GM12864 (cell line): ENCODE measurements at regions not wholly inside any gene's neighbourhood (a gene's known extent, or its start where the extent isn't known, plus 50 kb on each side); places are given as distances from the start of the nearest gene placed in this dataset.

Experiments used
- DNase-seq: peaks from one replicate; pipeline ENCODE4 v3.0.0-alpha.2; 2011; ENCODE audit warnings: low read depth
- H3K4me3 ChIP-seq: 2 replicates; pipeline ENCODE4 v1.5.1; 2011; ENCODE audit warnings: mild to moderate bottlenecking, low read depth, low read length, control low read depth
- TF ChIP-seq, protein P1 (sequence below): IDR thresholded peaks from 2 replicates; pipeline ENCODE4 v1.5.1; 2011; ENCODE audit warnings: low read depth, mild to moderate bottlenecking, moderate library complexity, low read length, control low read depth, inconsistent platforms; ENCODE audit errors: missing control alignments

DNA sequence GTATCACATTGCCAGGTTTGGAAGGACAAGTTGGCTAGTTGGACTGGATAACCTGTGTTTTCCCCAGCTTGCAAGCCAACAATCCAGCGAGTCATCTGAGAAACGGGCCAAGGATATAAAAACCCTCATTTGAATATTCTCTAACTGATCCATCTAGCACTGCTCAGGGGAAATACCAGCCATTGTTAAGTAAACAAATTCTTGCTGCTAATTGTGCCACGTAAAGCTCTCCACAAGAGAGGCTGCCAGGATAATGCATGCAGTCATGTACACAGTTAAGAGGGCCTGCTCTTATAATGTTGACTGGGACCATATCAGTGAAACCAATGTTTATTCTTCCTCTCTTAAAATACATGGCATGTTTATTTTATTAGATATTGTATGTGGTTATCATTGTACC is 663.2 kb upstream of the SGCG start:
- TF ChIP-seq, protein P1, sequence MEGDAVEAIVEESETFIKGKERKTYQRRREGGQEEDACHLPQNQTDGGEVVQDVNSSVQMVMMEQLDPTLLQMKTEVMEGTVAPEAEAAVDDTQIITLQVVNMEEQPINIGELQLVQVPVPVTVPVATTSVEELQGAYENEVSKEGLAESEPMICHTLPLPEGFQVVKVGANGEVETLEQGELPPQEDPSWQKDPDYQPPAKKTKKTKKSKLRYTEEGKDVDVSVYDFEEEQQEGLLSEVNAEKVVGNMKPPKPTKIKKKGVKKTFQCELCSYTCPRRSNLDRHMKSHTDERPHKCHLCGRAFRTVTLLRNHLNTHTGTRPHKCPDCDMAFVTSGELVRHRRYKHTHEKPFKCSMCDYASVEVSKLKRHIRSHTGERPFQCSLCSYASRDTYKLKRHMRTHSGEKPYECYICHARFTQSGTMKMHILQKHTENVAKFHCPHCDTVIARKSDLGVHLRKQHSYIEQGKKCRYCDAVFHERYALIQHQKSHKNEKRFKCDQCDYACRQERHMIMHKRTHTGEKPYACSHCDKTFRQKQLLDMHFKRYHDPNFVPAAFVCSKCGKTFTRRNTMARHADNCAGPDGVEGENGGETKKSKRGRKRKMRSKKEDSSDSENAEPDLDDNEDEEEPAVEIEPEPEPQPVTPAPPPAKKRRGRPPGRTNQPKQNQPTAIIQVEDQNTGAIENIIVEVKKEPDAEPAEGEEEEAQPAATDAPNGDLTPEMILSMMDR, result no peak
- DNase-seq, result no peak
- no peak overlapping the region for H3K4me3 ChIP-seq

DNA sequence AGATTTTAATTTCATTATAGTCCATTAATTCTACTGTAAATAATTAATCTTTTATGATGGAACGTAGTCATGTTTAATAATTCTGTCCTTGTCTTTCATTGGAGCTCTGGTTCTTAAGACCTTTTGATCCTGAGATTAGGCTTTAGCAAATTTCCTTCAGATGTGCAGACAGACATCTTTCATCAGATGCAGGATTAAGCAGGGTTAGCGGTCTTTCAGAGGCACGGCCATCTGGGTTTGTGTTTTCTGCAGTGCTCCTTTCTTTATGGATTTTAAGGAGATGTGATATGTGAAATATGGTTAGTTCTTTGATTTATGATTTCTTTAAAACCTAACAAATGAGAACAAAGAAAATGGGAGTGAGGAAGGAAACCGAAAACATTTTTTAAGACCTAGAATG is 643.9 kb upstream of the SGCG start:
- TF ChIP-seq, protein P1, result no peak
- no peak overlapping the region for H3K4me3 ChIP-seq
- no peak for DNase-seq

DNA sequence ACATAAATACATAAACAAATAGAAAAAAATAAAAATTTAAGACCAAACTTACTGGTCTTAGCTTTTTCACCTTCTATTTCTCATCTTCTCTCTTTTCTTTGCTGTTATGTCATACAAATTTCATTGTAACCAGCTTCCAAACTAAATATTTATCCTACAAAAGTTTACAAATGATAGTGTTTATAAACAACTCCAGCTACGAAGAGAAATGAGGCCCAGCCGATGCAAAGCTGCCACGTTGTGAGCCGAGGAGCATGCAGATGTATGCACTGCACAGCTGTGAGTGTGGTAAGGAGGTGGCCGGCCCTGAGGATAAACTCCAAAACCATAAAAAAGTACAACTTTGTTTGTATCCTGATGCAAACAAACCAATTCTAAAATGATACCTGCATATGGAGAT is 642.4 kb upstream of the SGCG start:
- no peak for DNase-seq
- TF ChIP-seq, protein P1, result no peak
- H3K4me3 ChIP-seq, result no peak overlapping the region

DNA sequence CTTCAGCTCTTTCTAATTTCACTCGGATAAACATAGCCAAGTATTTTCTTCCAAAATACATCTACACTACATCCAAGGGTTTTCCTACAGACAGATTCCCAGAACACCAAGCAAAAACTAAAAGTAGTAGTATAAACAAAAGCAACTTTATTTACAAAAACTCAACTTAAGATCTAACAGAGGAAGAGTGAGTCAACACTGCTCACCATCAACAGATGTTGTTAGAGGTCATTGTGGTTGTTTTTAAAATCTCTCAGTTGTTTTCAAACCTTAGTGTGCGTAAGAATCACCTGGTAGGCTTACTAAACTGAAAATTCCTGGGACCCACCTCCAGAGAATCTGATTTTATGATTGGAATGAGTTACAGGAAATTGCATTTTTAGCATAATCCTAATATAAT is 631.7 kb upstream of the SGCG start:
- TF ChIP-seq, protein P1, result no peak
- no peak for DNase-seq
- H3K4me3 ChIP-seq, result no peak overlapping the region

DNA sequence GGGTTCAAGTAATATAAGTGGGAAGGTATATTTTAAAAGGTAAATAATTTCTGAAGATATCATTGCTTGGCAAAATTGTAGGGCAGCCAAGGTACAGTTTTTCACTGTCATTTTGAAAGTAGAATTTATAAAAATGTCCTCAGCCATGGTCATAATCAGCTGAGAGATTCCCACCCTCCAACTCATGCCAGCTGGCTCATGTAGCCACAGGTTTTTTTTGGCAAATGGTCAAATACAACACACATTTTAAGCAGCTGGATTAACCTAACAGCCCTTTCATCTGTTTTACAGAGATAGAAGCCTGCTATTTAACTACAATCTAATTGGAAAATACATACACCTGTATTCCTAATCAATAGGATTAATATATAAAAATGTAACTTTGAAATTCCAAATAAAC is 619.2 kb upstream of the SGCG start:
- DNase-seq, result no peak
- no peak overlapping the region for H3K4me3 ChIP-seq
- TF ChIP-seq, protein P1, result no peak

DNA sequence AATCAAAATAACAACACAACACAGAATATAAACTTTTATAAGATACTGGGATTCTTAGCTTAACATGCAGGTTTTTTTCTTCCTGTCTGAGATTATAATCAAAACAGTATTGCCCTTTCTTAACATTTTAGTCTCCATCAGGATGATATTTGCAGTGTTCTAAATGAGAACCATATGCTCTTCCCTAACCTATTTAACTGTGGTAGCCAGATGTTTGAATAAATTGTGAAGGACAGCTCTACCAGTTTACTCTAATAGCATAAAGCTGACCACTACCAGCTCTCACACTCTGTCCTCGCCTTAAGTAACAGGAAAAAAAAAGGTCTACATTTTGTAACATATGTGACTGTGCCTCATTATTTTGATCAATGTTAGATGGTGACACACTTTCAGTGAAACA is 618.7 kb upstream of the SGCG start:
- no peak for DNase-seq
- H3K4me3 ChIP-seq, result no peak overlapping the region

DNA sequence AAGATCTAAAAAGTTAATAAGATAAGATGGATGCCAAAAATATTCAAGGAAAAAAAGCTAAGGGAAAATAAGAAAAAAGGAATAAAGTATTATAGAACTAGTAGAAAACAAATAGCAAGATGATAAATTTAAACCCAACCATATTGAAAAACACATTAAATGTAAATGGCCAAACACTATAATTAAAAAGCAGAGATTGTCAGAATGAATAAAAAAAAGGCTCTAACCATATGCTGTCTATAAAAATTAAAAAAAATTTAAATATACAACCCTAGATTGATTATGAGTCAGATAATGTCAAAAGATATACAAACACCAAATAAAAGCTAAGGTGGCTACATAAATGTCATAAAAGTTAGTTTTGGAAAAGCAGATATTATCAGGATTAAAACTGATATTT is 617.5 kb upstream of the SGCG start:
- no peak for DNase-seq
- TF ChIP-seq, protein P1, result no peak
- H3K4me3 ChIP-seq, result no peak overlapping the region

More for the DNA sequence above, 618.7 kb upstream of the SGCG start:
- TF ChIP-seq, protein P1, result no peak
